GM12865 (cell line): ENCODE measurements at regions not wholly inside any gene's neighbourhood (a gene's known extent, or its start where the extent isn't known, plus 50 kb on each side); places are given as distances from the start of the nearest gene placed in this dataset.
"Not testable (repeated sequence)": the region's sequence is repeated elsewhere in the genome, so short reads cannot be mapped to it uniquely, and the experiment has no call there.

ENCODE experiments used
- DNase-seq: peaks from one replicate; pipeline ENCODE4 v3.0.0; 2010; ENCODE audit warnings: low read depth
- H3K4me3 ChIP-seq: 2 replicates; pipeline ENCODE4 v1.5.1; 2011; ENCODE audit warnings: mild to moderate bottlenecking, low read depth, low read length, control low read depth
- CTCF ChIP-seq: IDR thresholded peaks from 2 replicates; pipeline ENCODE4 v1.5.1; 2011; ENCODE audit warnings: low read length, control low read depth, low read depth, inconsistent platforms; ENCODE audit not compliant: insufficient read depth; ENCODE audit errors: missing control alignments

GRCh38 chr9:22645893-22646292 lies 199.3 kb downstream of the DMRTA1 start:
- no peak overlapping the region for H3K4me3 ChIP-seq
- TF ChIP-seq CTCF: no peak
- no peak for DNase-seq

GRCh38 chr9:22649384-22649783 lies 202.8 kb downstream of the DMRTA1 start:
- DNase-seq: no peak
- no peak overlapping the region for H3K4me3 ChIP-seq
- no peak for TF ChIP-seq CTCF

- no peak for TF ChIP-seq CTCF
- H3K4me3 ChIP-seq: no peak overlapping the region
- DNase-seq: no peak
Measured at GRCh38 chr9:22650145-22650544, 203.5 kb downstream of the DMRTA1 start.

- TF ChIP-seq CTCF: no peak
- H3K4me3 ChIP-seq: no peak overlapping the region
- DNase-seq: no peak
Measured at GRCh38 chr9:22650946-22651345, 204.3 kb downstream of the DMRTA1 start.

GRCh38 chr9:22654833-22655232 lies 208.2 kb downstream of the DMRTA1 start:
- TF ChIP-seq CTCF: no peak
- no peak for DNase-seq
- H3K4me3 ChIP-seq: no peak overlapping the region

GRCh38 chr9:22657713-22658112 lies 211.1 kb downstream of the DMRTA1 start:
- no peak overlapping the region for H3K4me3 ChIP-seq
- no peak for TF ChIP-seq CTCF
- no peak for DNase-seq

GRCh38 chr9:22658484-22658883 lies 211.9 kb downstream of the DMRTA1 start:
- DNase-seq, H3K4me3 ChIP-seq: not testable (repeated sequence)

- no peak for DNase-seq
- no peak overlapping the region for H3K4me3 ChIP-seq
- TF ChIP-seq CTCF: no peak
Measured at GRCh38 chr9:22682536-22682935, 235.9 kb downstream of the DMRTA1 start.
